DMS53 (cell line): ENCODE measurements at regions not wholly inside any gene's neighbourhood (a gene's known extent, or its start where the extent isn't known, plus 50 kb on each side); places are given as distances from the start of the nearest gene placed in this dataset.
"Not testable (repeated sequence)": the region's sequence is repeated elsewhere in the genome, so short reads cannot be mapped to it uniquely, and the experiment has no call there.

Source experiments
- DNase-seq: peaks from one replicate; lab custom pipeline; 2025; lab: John Stamatoyannopoulos, UW

DNA sequence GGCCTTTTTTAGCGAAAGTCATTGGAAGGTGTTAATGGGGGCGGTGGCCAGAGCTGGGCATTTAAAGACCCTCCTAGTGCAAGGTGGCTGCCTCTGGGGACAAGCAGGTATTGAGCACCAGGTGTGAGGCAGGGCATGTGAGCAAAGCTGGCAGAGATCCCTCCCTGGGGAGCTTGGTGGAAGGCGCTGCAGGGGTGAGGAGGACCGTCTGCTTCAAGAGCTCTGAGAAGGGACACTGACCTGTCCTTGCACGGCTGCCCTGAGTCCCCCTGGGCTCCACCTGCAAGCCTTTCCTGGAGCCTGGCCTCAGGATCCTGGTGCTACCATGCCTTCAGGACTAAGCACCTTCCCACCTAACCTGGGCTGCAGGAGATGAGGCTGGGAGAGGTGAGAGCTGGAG, 127.0 kb upstream of the CIBAR2 start:
- DNase-seq: peak; percentile 15

DNA sequence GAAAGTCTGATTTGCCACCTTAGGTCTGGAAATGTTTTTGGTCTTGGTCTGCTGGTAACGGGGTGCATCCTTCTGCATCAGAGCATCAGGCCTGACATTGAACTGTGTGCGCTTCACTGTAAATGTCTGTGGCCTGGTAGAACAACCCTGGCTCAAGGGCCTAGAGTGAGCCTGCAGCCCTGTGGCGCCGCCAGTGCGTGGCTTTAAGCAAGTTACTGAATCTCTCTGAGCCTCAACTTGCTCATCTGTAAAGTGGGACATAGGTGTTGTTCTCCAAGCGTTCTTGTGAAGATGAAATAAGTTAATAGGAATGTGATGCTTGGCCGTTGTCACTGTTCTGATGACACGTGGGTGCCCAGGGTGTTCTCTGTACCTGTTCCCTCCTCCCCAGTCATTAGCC, 127.6 kb upstream of the CIBAR2 start:
- DNase-seq: no peak

DNA sequence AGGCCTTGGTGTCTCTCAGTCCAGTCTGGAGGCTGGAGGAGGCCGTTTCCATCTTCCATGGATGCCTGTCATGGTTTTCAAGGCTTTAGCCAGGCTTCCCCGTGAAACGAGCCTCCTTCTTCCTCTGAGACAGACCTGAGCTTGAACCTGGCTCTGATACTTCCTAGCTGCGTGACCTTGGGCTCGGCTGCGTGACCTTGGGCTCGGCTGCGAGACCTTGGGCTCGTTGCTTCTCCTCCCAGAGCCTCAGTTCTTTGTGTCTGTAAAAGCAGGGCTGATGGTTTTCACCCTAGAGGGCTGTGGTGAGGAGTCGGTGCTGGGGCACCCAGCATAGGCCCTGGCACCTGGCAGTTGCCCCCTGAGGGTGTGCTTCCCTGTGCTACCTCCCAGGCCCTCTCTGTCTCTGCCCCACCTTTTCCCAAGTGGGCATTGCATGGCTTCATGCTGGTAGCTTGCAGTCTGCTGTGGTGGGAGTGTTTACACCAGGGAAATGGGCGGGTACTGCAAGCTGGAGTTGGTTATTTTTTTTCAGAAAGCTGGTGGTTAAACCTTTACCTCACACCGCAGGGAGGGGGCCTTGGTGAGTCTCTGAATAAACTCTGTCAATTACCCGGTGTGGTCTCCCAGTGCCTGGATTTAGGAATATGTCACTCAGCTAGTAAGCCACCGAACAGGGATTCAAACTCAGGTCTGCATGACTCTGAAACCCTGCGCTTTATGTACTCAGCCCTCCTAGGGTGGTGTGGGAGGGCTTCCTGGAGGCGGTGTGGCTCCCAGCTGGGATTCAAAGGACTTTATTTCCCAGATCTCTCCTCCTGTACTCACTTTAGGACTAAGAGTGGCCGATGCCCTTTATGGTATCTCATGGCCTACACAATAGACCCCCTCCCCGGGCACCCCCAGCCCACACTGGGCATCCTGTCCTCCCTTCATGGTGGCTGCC, 129.0 kb upstream of the CIBAR2 start:
- no peak for DNase-seq

DNA sequence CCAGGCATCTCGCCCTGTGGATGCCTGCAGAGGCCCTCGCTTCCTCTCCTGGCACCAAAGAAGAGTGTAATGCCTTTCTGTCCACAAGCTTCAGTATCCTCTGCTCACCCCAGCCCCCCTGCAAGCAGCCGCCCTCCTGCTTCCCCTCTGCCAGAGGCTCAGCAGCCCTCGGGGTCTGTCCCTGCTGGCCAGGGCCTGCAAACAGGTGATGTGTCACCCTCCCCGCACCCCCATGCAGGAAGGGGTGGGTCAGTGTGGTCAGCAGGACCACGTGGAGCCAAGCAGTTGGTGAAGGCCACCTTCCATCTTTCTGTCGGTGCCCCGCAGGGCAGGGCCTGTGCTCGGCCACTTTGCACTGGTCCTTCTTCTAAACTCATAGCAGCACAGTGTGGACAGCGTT, 129.9 kb upstream of the CIBAR2 start:
- no peak for DNase-seq

DNA sequence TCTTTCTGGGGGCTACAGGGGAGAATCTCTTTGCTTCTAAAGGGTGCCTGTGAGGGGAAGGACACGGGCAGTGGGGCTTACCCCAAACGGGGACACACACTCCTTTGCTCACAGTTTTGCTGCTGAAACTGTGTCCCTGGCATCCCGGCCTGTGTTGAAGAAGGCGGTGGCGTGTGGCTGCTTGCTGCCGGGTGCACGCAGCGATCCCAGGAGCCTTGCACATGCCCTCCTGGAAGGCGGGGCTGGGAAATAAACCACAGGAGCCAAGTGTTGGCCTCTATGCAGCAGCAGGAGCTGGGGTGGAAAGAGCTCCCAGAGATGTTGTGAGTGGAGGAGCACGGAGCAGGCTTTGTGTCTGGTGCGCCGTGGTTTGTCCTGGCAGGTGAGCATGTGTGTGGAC, 131.0 kb upstream of the CIBAR2 start:
- no peak for DNase-seq

DNA sequence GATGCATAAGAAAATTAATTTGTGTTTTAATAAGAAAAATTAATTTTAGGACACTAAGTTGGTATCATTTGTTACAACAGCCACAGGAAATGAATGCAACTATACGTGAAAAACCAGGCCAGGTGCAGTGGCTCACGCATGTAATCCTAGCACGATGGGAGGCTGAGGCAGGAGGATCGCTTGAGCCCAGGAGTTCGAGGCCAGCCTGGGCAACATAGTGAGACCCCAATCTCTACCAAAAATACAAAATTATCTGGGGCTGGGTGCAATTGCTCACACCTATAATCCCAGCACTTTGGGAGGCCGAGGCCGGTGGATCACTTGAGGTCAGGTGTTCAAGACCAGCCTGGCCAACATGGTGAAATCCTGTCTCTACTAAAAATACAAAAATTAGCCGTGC, 132.2 kb upstream of the CIBAR2 start:
- not testable (repeated sequence) for DNase-seq

DNA sequence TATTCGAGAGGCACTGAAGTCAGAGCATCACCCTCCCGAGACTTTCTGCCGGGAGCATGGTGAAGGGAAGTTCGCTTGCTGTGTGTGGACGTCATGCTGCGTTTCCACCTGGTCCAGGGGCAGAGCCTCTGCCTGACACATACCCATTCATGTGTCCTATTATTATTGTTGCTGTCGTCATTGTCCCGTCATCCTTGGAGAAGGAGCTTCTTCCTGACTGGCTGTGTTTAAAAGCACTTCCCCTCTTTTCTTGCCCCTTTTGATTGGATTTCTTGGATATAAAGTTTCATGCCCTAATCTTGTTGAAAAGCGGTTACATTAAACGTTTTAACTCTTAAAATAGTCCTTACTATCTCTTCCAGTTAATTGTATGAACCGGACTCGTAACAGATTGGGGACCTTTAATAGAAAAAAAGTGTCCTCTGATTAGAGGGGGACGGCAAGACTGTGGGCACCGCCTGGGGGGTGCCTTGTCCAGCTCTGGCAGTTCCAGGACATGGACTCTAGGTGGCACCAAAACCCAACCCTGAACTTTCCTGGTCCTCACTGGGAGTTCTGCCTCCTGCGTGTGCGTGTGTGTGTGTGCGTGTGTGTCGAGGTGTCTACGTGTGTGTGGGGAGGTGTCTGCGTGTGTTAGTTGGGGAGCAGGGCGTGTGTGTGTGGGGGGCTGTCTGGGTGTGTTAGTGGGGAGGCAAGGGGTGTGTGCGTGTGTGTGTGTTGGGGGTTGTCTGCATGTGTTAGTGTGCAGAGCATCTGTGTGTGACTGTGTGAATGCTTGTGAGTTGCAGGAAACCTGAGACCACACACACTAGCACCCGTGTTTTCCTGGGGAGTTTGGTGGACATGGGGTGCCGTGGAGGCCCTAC, 133.3 kb upstream of the CIBAR2 start:
- peak; percentile 77 for DNase-seq

DNA sequence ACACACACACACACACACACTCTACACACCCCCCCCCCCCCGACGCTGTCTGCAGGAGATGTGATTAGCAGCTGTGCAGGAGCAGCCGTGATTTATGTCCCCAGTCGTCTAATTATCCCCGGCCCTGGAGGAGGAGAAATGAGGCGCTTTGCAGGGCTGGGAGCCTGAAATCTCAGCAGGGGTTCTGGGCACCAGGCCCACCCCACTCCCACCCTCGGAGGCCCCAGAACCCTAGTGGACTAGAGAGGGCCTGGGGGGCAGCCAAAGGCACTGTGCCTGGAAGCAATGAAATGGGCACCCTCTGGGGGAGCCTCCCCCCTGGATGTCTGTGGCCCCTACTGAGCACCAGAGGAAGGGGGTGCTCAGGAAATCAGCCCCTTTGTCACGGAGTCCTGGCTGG, 134.2 kb upstream of the CIBAR2 start:
- no peak for DNase-seq

DNA sequence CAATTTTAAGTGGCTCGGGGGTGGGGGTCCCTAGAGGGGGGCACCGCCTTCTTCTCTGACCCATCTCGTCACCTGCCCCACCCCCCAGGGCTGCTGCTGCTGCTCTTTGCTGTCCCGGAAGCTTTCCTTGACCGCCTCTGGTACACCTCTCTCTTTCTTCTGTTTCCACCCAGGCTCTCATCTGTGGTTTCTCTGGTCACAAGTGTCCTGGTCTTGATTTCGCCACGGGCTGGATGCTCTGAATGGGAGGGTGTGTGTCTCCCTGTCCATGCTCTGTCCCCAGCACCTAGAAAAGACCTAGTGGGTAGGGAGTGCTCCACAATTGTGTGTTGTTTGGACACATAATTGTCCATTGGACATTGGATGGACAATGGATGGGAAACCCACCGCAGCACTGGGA, 134.7 kb upstream of the CIBAR2 start:
- no peak for DNase-seq

DNA sequence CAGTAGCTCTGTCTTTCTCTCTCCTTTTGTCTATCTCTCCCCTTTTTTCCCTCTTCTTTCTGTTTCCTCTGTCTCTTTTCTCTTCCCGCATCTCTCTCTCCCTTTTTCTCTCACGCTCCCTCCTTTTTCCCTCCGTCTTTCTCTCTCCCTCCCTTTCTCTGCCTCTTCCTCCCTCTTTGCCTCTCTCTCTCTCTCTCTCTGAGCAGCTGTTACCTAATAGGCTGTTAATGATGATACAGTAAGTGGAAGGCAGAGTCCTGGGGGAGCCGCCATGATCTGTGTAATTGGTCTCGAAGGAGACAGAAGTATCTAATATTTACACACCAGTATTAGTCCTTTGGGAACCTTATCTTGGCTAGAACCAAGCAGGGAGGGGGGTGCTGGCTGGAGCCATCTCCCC, 136.1 kb upstream of the CIBAR2 start:
- DNase-seq: no peak

DNA sequence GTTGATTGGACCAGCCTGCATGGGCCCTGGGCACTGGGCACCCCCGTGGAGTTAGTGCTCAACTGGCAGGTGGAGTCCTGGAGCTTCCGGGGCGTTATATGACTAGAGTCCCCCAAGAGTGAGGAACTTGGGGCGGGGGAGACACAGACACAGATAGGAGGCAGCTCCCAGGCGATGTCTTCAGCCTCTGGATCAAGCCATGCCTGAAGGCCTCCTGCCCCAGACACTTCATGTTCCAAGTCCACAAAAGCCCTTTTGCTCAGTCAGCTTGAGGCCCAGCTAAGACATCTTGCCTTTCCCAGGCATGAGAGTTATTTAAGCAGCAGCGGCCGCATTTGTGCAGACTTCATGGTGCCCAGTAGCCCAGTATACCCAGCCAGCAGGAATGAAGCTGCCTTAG, 136.6 kb upstream of the CIBAR2 start:
- DNase-seq: no peak

DNA sequence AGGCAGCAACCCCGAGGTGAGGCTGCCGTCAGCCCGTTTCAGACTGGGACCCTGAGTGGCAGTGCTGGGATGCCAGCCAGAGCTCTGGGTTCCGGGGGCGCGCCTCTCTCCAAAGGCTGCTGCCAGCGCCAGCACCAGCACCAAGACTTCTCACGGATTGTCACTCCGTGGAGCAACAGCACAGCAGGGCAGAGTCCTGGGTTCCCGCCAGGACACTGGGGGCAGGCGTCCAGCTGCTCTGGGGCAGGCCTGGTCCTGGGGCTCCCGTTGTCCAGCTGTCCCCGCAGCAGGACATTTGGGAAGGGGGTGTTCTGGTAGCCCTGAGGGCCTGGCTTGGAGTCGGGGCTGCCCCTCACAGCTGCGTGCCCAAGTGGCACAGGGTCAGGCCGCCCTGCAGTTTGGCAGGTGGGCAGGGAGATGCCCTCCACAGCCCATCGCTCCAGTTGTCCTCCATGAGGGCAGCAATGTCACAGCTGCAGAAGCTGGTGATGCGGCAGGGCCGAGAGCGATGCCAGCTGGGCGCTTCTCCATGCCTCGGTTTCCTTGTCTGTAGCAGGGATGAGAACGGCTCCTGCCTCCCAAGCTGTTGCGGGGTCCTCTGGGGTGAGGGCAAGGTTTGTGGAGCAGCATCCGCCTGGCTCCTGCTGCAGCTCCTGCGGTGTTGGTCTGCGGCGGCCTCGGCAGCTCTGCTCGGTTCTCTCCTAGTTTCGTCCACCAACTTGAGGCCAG, 137.3 kb upstream of the CIBAR2 start:
- DNase-seq: no peak

DNA sequence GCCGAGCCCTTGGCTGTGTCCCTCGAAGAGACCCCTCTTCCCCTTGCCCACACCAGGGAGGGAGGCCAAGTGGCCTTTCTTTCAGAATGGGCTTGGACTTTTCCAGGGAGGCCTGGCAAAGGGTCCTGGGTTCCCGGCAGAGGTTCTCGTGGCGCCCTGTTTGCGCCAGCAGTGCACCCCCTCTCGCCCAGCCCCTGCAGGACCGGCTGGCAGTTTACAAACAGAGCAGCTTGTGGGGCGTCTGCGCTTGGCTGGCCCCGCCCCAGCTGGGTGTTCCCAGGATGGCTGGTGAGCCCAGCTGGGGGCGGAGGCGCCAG, 137.8 kb upstream of the CIBAR2 start:
- DNase-seq: no peak

DNA sequence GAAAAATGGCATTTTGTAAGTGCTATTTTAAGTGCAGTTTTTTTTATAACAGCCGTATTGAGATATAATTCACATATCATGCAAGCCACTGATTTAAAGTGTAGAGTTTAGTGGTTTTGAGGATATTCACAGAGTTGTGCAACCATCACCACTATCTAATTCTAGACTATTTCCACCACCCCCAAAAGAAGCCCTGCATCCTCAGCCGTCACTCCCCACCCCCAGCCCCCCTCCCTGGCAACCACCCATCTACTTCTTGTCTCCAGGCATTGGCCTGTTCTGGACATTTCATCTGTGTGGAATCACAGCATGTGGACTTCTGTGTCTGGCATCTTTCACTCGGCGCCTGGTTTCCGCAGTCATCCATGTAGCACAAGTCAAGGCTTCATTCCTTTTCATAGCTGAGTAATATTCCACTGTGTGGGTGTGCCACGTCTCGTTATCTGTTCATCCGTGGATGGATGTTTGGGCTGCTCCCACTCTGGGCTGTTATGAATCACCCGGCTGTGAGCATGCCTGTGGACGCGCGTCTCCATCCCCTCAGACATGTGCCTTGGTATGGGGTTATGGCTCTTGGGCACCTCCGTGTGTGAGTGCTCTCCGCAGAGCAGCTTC, 138.4 kb upstream of the CIBAR2 start:
- DNase-seq: no peak

DNA sequence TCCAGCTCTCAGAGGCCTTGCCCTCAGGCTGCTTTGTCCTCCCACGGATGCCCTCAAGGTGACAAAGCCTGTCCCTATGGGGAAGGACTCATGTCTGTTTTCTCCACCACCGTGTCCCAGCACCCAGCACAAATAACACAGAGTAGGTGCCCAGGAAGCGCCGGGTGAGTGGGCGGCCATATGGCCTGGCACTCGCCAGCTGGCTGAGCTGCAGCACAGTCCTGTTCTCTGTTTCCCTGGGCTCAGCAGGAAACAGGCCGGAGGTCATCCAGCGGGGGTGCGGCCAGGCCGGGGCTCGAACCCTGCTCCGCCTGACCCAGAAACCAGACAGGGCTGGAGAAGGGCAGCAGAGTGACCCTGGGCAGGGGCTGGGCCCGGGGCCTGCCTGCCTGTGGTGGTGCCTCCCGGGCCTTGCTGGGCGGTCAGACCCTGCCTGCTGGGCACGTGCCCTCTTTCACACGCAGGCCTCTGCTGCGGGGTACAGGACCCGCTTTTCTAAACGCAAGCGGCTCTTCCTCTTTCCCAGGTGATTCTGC, 139.0 kb upstream of the CIBAR2 start:
- no peak for DNase-seq

DNA sequence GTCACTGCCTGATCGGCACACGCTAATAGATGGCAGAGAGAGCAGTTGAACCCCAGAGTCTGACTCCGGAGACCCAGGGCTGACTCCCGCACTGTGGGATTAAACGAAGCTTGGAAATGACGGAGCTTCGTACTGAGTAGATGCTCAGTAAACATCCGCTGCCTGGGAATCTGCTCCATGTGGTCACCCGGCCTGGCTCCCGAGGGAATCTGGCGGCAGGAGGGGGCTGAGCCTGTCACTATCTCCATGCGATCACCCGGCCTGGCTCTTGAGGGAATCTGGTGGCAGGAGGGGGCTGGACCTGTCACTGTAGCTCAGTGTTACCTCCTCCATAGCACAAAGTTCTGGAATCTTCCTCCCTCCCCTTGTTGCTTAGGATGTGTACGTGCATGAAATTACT, 139.7 kb upstream of the CIBAR2 start:
- no peak for DNase-seq

DNA sequence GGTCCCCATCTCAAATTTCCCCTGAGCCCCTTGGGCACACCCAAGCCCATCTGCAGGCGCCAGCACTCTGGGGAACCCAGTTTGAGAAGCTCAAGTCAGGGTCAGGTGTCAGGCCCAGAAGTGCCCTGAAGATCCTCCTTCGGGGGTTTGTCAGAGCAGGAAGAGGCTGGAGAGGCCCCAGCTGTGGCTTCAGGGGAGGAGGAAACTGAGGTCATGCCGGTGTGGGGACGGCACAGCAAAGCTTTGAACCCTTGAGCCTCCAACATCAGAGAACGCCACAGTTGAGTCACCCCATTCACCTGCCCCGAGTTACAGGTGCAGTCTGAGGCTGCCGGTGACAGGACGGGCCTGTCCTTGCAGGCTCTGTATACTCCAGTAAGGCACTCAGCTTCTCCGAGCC, 140.2 kb upstream of the CIBAR2 start:
- DNase-seq: peak; percentile 40

DNA sequence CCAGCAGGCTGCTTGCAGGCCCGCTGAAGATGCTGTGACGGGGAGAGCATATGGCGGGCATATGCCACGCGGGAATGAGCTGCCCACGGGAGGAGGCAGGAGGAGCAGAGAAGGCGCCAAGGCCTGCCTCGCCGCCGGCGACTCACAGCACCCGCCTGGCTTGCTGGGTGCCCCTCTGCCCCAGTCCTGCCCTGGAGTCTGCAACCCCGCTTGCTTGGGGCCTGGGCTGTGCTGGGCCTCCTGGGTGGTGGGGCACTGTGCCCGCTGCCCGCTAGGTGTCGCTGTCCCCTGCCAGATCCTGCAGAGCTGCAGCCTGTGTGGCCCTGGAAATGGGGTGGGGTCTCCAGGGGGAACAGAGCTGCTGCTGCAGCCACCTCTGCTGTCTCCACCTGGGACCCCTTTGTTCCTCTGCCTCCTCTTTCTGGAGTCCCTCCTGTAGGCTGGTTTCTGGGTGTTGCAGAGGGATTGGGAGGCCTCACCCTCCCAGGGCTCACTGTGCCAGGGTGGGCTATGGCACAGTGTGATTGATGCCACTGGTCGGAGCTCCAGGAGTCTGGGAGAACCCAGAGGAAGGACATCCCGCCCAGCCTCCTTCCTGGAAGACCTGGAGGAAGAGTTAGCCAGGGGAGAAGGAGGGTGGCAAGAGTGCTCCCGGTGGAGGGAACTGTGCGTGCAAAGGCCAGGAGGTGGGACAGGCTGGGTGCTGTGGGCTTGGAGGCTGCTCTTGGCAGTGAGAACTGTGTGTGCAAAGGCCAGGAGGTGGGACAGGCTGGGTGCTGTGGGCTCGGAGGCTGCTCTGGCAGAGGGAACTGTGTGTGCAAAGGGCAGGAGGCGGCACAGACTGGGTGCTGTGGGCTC, 141.0 kb upstream of the CIBAR2 start:
- peak; percentile 54 for DNase-seq

DNA sequence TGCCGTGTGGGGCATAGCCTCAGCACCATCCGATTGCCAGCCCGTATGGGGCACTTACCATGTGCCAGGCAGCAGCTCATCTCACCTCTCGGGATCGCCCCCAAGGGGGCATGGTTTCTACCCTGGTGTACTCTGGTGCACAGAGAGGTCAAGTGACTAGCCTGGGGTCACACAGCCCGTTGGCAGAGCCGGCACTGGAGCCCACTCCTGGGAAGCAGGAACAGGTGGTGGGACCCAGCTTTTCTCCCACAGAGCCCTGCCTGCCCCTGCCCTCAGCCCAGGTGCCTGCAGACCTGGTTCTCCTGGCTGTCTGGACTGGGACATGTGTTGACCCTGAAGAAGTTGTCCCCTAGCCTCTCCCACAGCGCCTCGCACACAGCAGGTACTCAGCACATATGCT, 141.8 kb upstream of the CIBAR2 start:
- DNase-seq: no peak

DNA sequence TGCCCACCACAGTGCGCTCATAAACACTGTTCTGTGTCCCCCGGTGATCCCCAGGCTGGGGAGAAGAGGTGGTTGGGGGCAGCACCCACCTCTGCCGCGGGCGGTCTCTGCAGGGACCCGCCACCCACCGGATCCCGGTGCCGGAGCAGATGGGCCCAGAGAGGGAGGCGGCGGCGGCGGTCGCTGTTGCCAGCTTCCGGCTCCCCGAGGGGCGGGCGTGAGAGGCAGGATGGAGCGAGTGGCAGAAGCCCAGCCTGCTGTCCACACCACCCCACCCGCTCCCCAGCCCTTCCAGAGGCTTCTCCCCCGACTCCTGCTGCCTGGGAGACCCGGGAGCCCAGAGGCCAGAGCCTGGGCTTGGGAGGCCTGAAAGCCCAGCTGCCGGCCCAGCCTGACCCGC, 142.6 kb upstream of the CIBAR2 start:
- DNase-seq: no peak

DNA sequence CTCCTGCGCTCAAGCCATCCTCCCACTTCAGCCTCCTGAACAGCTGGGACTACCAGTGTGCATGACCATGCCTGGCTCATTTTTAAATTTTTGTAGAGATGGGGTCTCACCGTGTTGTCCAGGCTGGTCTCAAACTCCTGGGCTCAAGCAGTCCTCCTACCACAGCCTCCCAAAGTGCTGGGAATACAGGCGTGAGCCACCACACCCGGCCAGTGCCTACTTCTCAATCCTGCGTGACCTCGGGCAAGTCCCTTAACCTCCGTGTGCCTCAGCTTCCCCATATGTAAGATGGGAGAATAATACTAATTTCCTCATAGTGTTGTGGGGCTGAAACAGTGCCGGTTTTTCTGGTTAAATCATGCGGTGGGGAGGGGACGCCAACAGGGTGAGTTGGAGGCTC, 143.5 kb upstream of the CIBAR2 start:
- DNase-seq: no peak
